HEK293 (cell line): ENCODE measurements at regions not wholly inside any gene's neighbourhood (a gene's known extent, or its start where the extent isn't known, plus 50 kb on each side); places are given as distances from the start of the nearest gene placed in this dataset.

Experiments
- CTCF ChIP-seq: fragments of 450-650 bp; formaldehyde crosslinking; IDR thresholded peaks from 2 replicates; pipeline ENCODE4 v1.5.1; 2016; ENCODE audit warnings: missing biosample characterization, missing genetic modification characterization
- ZBTB10 ChIP-seq: fragments of 450-650 bp; formaldehyde crosslinking; IDR thresholded peaks from 2 replicates; pipeline ENCODE4 v1.5.1; 2016; ENCODE audit warnings: missing biosample characterization, missing genetic modification characterization
- ZNF529 ChIP-seq: fragments of 450-650 bp; formaldehyde crosslinking; IDR thresholded peaks from 2 replicates; pipeline ENCODE4 v1.5.1; 2017; ENCODE audit warnings: missing genetic modification characterization, missing biosample characterization; ENCODE audit not compliant: insufficient replicate concordance
- ZNF626 ChIP-seq: fragments of 450-650 bp; sonication (Bioruptor Pico); formaldehyde crosslinking; IDR thresholded peaks from 2 replicates; pipeline ENCODE4 v1.5.1; 2018; ENCODE audit warnings: missing biosample characterization, missing genetic modification characterization, inconsistent platforms
- TF ChIP-seq, protein P1 (sequence below): fragments of 450-650 bp; formaldehyde crosslinking; IDR thresholded peaks from 2 replicates; pipeline ENCODE4 v1.5.1; 2016; ENCODE audit warnings: missing biosample characterization, missing genetic modification characterization, low read depth

GRCh38 chr1:5424802-5425703 is 567.2 kb downstream of the NPHP4 start:
- TF ChIP-seq ZNF626 (tag by site-specific recombination) (no peak), ZNF529 (tag by site-specific recombination) (no peak), CTCF (no peak), ZBTB10 (no peak)
- TF ChIP-seq, protein P1, sequence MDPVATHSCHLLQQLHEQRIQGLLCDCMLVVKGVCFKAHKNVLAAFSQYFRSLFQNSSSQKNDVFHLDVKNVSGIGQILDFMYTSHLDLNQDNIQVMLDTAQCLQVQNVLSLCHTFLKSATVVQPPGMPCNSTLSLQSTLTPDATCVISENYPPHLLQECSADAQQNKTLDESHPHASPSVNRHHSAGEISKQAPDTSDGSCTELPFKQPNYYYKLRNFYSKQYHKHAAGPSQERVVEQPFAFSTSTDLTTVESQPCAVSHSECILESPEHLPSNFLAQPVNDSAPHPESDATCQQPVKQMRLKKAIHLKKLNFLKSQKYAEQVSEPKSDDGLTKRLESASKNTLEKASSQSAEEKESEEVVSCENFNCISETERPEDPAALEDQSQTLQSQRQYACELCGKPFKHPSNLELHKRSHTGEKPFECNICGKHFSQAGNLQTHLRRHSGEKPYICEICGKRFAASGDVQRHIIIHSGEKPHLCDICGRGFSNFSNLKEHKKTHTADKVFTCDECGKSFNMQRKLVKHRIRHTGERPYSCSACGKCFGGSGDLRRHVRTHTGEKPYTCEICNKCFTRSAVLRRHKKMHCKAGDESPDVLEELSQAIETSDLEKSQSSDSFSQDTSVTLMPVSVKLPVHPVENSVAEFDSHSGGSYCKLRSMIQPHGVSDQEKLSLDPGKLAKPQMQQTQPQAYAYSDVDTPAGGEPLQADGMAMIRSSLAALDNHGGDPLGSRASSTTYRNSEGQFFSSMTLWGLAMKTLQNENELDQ (tag by site-specific recombination), result no peak
